ENCODE measurements at regions not wholly inside any gene's neighbourhood (a gene's known extent, or its start where the extent isn't known, plus 50 kb on each side); places are given as distances from the start of the nearest gene placed in this dataset.

DNA sequence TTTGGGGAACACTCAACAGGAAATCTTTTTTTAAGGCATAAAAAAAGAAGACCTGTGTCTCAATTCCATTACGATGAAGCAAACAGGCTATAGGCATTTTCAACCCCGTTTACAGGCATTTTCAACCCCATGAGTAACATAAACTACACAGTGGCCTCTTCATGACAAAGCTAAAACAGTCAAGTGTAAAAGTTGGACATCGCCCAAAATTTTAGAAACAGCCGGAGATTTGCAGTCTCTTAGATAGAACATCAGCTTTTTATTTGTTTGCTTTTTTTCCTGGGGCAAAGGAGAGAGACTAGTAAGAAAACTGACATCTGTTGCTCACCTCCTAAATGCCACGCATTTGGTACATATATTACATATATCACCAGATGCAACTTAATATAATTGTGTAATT lies 173.7 kb downstream of the CMPK2 start:
- DNase-seq = peak; percentile 3

GRCh38 chr2:6692819-6693218 lies 172.9 kb downstream of the CMPK2 start:
- DNase-seq = no peak

DNA sequence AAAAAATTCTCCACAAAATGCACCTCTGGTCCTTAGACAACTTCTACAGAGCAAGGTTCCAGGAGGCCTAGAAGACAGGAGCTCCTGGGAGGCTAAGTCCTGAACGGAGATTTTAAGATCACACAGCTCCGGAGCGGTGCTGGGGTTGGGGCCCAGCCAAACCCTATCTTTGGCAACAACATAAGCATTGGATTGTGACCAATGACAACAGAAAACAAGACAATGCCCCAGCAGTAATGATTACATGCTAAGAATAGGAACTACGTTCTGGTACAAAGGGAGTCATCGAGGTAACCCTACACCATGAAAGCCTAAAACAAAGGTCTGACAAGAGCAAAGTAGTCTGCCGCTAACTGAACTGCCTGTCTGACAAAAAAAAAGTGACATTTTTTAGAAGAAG lies 171.2 kb downstream of the CMPK2 start:
- no peak for DNase-seq

DNA sequence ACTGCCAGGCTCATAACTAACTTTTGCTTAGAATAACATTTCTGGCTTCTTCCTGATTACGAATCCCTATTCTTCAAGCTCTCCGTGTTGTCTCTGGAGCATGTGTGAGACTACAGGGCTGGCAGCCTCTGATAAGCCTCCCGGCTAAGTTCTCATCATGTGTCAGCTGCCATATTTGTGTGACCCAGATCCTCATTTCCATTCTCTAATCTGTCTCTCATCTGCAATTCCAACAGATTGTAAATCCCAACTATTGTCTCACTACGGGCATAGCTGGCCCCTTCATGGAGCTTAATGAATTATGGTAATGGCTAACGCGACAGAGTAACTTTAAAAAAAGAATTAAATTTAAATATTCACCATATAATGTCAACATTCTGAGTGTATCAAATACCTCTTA lies 165.4 kb downstream of the CMPK2 start:
- no peak for DNase-seq

- DNase-seq = no peak
Observed at GRCh38 chr2:6704077-6704476, 161.6 kb downstream of the CMPK2 start.

DNA sequence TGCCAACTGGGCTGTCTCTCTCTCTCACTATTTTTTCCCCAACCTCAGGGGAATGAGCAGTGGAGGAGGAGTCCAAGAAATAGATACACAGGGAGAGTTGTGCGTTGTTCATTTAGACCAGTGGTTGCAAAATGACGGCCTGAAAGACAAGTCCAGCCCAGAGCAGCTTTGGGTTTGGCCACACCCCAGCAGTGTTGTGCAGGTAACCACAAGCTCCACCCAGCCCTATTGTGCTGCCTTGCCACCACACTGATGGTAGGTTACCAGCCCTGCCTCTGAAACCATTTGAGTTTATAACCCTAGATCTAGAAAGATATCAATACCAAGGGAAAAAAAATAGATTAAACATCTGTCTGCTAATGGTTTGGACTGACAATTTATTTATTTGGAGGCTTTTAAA lies 144.3 kb downstream of the CMPK2 start:
- no peak for DNase-seq

- no peak for DNase-seq
Observed at GRCh38 chr2:6722574-6722973, 143.1 kb downstream of the CMPK2 start.

DNA sequence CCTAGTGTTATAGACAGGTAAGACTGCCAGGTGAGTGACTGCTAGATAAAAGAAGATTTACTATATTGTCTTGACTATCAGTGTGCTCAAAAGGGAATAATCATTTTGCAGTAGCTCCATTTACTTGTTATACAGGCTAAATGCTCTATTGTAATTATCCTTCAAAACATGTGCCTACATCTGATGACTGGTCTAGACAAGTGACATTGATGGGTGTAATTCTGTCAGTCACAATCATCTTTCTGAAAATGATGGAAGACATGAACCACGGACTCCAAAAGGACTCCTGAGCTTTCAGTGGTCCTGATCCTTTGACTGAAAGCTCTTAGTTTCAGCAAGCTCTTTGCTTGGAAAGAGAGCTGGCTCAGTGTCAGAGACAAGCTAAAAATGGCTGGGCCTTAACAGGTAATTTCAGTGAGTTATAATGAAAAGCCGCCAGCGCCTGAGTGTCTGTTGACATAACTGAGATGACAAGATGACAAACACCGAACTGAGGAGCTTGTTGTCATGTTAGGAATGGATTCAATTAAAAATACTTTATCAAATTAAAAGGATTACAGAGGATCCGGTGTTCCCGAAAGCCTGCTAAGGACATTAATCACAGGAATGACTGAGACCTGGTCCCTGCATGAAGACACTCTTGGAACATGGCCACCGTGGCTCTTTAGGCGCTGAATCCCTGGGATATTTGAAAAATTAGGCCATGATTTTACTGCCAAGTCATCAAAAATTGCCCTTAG lies 141.7 kb downstream of the CMPK2 start:
- DNase-seq = peak; percentile 49

DNA sequence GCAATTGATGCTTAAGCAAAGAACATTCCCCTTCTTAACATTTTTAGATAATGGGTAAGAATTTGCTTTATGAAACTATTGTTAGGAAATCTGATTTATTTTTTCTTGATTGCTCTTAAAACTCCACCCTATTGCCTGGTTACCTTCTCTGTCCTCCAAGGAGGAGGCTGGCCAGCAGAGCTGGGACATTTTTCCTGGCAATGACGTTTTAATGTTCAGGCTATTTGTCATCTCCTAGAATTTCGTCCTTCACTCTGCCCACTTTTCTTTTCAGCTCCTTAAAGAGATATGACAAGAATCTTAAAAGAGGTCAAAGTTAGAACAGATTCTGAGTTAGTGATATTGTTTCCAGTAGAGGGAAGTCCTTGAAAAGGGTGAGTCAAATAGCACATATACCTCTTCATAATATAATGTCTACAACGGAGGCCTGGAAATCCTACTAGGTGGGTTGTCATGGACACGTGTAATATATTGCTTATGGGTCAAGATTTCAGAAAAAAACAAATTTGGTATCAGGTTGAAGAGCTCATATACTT lies 141.0 kb downstream of the CMPK2 start:
- DNase-seq = no peak

DNA sequence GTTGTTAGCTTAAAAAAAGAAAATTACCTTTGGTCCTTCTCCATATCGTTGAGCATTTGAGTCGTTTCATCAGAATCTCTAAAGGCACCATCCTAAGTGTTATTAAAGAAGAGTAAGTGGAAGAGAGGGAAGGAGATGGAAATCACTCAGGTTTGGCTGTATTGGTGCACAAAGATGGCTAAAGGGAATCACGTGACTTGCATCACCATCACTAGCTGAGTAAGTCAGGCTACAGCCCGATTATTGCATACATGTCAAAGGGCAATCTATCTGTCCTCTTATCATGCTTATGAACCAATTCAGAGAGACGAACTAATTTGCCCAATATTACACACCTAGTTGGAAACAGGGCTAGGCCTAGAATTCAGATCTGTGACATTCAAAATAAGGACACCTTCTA lies 137.6 kb downstream of the CMPK2 start:
- no peak for DNase-seq

GRCh38 chr2:6730003-6730402 lies 135.7 kb downstream of the CMPK2 start:
- no peak for DNase-seq

DNA sequence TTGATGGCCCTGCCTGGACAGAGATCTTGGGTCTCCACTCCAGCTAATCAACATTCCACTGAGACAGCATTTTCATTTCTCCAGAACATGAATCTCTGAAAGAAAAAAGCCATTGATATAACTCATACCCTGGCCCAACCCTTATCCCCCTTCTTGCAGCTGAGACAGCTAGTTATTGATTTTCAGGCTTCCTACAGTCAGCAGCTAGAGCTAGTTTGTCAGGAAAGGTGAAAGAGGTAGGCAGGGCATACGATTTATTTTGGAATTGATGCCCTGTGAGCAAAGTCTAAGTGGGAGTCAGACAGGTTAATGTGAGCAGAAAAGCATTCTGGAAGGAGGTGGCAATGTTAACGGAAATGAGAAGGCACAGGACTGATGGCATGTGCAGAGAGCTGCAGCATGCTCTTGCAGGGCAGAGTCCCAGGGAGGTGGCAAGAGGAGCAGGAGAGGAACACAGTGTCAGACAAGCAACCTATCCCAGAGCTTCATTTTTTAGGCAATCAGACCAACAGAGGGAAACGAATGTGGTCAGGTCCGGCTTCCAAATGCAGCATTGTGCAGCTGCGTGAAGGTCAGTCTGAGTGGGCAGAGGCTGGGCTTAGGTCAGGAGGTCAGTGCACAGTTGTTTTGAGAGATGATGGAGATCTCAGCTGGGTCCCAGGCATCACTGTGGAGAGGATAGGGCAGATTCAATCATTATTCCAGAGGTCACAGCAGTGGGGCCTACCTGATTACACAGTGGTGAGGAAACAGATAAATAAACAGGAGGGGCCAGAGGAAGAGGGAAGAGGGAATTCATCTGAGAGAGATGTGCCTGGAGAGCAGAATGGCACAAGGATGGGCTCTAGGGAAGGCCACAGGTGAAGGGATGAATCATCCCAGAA lies 134.8 kb downstream of the CMPK2 start:
- DNase-seq = no peak

DNA sequence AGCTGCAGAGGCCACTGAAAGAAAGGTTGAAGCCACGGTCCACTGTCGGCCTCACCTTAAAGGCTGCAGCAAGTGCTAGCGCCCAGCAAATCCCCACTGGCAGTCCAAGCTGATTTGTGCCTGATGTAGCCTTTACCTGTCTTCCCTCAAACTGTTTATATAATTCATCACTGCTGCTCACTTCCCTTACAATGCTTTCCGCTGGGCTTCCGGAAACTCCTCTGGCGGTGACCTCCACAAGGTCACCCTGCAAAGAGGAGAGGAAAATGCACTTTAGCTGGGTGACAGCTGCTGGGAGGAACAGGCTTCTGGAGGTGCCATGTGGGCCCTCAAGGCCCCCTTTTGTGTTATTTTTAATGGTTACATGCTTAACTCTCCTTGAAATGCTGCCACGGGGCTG lies 126.2 kb downstream of the CMPK2 start:
- DNase-seq = no peak

GRCh38 chr2:6741229-6741628 lies 124.5 kb downstream of the CMPK2 start:
- no peak for DNase-seq

- DNase-seq = no peak
Observed at GRCh38 chr2:6744038-6744437, 121.7 kb downstream of the CMPK2 start.

DNA sequence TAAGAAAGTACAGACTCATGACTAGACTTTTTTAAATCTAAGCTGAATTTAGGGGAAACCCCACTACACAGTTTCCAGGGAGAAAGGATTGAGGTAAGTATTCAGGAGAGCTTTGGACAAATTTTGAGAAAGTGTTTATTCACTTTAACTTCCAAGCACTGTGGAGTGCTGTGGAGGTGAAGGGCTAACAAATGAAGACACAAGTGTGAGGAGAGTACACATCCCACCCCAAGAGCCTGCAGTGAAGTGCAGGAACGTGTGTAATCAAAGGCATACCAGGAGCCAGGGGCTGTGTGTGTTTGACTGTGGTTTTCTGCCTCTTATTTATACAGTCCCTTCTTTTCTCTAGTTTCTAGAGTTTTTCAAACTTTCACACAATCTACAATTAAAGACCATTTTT lies 118.3 kb downstream of the CMPK2 start:
- no peak for DNase-seq

DNA sequence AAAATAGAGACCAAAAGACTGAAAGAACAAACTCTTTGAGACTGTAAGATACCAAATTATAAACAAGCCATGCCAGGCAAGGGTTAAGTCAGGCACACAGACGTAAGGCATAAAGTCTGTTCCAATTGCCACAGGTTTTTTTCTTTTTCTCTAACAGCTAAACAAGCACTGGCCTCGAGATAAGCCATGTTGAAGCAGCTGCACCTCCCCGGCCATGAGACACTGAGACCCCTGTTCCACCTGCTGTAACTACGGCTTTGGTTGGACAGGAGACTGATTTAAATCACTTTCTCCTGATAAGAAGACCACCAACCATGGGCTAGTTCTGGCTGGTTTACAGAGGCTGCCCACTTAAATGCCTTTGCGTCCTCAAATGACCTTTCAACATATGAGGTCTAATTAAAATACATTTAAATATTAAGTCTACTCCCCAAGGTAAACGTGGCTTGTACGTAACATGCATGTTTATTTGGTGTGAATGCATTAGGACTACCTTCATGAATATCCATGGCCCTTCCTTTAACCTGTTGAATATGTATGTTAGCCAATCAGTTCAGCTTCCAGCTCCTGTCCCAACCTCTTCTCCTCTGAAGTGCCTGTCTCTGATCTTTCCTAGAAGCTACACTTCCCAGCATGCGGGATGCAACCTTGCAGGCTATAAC lies 117.2 kb downstream of the CMPK2 start:
- no peak for DNase-seq

DNA sequence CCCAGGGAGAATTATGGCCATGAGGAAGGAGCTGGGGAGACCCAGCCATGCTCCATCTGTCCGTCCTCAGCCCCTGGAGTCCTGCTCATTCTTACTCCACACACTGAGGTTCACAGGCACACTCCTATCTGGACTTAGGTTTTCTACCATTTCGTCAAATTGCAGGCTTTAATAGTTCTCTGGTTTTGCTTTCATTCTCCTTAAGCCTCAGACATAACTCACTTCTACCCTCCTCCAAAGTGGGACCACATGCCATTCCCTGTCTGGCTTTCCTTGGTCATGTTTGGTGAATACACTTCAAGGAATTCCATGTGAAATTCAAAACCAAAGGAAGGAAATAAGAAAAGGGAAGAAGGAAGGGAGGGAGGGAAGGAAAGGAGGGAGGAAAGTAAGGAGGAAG lies 115.7 kb downstream of the CMPK2 start:
- no peak for DNase-seq

DNA sequence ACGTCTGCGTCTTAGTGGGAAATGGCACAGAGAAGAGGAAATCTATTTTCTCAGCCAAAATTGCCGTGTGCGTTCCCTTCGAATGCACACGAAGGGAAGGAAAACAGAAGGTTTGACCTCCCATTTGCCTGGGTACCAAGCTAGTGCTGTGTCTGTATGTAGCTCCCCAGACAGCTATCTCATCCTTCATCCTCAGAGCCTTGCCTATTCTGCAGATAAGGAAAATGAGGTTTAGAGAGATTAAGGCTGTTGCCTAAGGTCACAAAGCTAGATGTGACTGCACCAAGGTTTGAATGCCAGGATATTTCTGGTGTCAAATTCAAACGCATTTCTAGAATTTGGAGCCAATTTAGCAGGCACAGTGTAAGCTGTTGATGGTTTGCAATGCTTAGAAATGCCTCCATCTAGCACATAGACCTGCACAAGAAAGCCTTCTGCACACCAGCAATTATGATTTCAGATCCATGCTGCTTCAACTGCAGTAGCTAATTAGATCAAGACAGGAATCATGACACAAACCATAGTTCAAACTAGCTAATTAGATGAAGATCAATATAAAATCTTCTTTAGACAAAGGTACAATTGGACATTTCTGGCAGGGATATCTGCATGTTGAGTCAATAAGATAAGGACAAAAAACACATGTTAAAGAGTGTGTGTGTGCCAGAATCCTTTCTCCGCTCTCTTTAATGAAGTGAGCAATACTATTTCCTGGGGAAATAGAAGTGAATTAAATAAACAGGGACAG lies 115.1 kb downstream of the CMPK2 start:
- DNase-seq = no peak

GRCh38 chr2:6754419-6754818 lies 111.3 kb downstream of the CMPK2 start:
- DNase-seq = no peak

DNA sequence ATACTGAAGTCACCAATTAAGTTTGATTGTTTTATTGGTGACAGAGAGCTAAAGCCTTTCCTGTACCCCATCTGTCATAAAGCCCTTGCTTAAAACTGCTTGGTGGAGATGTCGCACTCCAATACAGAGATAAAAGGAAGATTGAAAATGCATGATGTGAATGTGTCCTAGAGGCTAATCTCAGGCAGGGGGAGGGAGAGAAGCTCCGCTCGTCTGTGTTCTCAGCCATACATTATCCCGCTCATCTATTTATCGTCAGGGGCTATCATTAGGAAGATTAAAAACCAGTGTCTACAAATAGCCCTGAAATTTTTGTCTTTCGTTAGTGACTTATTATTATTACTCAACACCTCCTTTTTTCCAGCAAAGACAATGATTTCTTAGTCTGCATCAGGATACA lies 110.3 kb downstream of the CMPK2 start:
- no peak for DNase-seq

DNA sequence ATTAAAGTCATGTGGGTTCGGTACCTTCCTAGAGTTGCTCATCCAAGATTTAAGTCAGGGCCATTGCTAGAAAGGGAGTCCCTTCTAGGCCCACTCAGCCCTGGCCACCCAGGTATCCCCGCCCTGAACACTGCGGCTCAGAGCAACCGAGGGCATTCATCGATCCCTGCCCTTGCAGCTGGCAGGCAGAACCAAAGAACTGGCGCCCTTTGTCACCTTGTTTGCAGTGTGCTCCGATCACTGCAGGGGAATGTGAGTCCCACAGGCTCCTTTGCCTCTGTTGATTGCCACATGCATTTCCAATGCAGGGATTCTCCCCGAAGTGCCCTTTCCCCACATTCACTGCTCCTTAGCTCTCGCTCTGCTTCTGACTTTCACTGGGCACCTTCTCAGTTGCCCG lies 108.5 kb downstream of the CMPK2 start:
- DNase-seq = no peak

GRCh38 chr2:6759689-6760088 lies 106.0 kb downstream of the CMPK2 start:
- no peak for DNase-seq
